Neural cell (in vitro differentiated cells): ENCODE measurements at regions not wholly inside any gene's neighbourhood (a gene's known extent, or its start where the extent isn't known, plus 50 kb on each side); places are given as distances from the start of the nearest gene placed in this dataset.

Experiments
- EP300 ChIP-seq: fragments of 450-650 bp; conservative IDR thresholded peaks from 2 replicates; pipeline ENCODE4 v1.6.1; 2014; ENCODE audit warnings: antibody characterized with exemption, mild to moderate bottlenecking, moderate library complexity; ENCODE audit not compliant: poor library complexity, severe bottlenecking
- EZH2 ChIP-seq: fragments of 200-600, 300-800 bp; shearing (Covaris generic), sonication (generic); IDR thresholded peaks from 2 replicates; pipeline ENCODE4 v1.6.1; 2014; ENCODE audit warnings: antibody characterized with exemption, low read length, borderline replicate concordance, mild to moderate bottlenecking; ENCODE audit not compliant: insufficient read depth, poor library complexity, severe bottlenecking
- MXI1 ChIP-seq: fragments of 450-650 bp; conservative IDR thresholded peaks from 2 replicates; pipeline ENCODE4 v1.6.1; 2014; ENCODE audit warnings: antibody characterized with exemption, mild to moderate bottlenecking; ENCODE audit not compliant: poor library complexity, severe bottlenecking
- POLR2AphosphoS5 ChIP-seq: IDR thresholded peaks from 2 replicates; pipeline ENCODE4 v1.6.1; 2012
- RAD21 ChIP-seq: fragments of 450-650 bp; conservative IDR thresholded peaks from 2 replicates; pipeline ENCODE4 v1.6.1; 2014; ENCODE audit warnings: antibody characterized with exemption, mild to moderate bottlenecking, moderate library complexity
- TF ChIP-seq, protein P1 (sequence below): fragments of 450-650 bp; IDR thresholded peaks from 2 replicates; pipeline ENCODE4 v1.5.1; 2014; ENCODE audit warnings: antibody characterized with exemption, mild to moderate bottlenecking, moderate library complexity; ENCODE audit not compliant: poor library complexity, severe bottlenecking
- TF ChIP-seq, protein P2 (sequence below): IDR thresholded peaks from 2 replicates; pipeline ENCODE4 v1.6.1; 2012; ENCODE audit warnings: borderline replicate concordance

DNA sequence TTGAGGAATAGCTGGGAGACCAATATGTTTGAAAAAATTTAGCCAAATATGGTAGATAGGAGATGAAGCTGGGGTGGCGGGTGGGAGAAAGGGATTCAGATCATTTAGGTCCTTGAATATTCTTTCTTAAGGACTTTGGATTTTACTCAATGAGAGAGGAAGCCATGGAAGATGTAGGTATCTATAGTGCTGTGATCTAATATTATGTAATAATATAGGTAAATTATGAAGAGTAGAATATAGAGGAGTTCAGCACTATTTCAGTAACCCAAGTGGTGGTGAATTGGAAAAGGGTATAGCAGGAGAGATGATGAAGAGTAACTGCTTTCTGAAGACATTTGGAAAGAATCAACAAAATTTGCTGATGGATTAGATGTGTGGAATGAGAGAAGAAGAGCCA lies 417.6 kb downstream of the UTRN start:
- TF ChIP-seq, protein P1, sequence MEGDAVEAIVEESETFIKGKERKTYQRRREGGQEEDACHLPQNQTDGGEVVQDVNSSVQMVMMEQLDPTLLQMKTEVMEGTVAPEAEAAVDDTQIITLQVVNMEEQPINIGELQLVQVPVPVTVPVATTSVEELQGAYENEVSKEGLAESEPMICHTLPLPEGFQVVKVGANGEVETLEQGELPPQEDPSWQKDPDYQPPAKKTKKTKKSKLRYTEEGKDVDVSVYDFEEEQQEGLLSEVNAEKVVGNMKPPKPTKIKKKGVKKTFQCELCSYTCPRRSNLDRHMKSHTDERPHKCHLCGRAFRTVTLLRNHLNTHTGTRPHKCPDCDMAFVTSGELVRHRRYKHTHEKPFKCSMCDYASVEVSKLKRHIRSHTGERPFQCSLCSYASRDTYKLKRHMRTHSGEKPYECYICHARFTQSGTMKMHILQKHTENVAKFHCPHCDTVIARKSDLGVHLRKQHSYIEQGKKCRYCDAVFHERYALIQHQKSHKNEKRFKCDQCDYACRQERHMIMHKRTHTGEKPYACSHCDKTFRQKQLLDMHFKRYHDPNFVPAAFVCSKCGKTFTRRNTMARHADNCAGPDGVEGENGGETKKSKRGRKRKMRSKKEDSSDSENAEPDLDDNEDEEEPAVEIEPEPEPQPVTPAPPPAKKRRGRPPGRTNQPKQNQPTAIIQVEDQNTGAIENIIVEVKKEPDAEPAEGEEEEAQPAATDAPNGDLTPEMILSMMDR, result no peak
- TF ChIP-seq, protein P2, sequence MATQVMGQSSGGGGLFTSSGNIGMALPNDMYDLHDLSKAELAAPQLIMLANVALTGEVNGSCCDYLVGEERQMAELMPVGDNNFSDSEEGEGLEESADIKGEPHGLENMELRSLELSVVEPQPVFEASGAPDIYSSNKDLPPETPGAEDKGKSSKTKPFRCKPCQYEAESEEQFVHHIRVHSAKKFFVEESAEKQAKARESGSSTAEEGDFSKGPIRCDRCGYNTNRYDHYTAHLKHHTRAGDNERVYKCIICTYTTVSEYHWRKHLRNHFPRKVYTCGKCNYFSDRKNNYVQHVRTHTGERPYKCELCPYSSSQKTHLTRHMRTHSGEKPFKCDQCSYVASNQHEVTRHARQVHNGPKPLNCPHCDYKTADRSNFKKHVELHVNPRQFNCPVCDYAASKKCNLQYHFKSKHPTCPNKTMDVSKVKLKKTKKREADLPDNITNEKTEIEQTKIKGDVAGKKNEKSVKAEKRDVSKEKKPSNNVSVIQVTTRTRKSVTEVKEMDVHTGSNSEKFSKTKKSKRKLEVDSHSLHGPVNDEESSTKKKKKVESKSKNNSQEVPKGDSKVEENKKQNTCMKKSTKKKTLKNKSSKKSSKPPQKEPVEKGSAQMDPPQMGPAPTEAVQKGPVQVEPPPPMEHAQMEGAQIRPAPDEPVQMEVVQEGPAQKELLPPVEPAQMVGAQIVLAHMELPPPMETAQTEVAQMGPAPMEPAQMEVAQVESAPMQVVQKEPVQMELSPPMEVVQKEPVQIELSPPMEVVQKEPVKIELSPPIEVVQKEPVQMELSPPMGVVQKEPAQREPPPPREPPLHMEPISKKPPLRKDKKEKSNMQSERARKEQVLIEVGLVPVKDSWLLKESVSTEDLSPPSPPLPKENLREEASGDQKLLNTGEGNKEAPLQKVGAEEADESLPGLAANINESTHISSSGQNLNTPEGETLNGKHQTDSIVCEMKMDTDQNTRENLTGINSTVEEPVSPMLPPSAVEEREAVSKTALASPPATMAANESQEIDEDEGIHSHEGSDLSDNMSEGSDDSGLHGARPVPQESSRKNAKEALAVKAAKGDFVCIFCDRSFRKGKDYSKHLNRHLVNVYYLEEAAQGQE, result no peak
- TF ChIP-seq EP300 (no peak), POLR2AphosphoS5 (no peak), EZH2 (no peak), RAD21 (no peak), MXI1 (no peak)
